ENCODE measurements at regions not wholly inside any gene's neighbourhood (a gene's known extent, or its start where the extent isn't known, plus 50 kb on each side); places are given as distances from the start of the nearest gene placed in this dataset.
A peak's percentile ranks its signal among the peaks of the same experiment; 100 is the strongest.
"Not testable (repeated sequence)": the region's sequence is repeated elsewhere in the genome, so short reads cannot be mapped to it uniquely, and the experiment has no call there.

DNA sequence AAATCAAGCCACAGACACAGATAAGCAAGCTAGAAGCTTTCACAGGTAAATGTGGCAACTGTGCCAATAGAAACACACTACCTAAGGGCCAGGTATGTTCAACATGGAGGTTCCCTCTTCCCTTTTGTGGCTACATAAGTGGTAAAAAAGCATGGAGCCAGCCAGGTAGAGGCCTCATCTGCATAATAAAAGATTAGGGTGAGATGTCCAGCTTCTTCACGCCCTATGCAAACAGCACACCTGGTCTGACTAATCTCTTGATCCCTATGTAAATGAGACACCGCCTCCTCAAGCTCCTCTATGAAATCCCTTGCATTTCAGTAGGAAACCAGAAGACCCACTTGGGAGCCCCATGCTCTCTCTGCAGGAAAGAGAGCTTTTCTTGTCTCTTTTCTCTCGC lies 282.2 kb downstream of the NEBL start:
- no peak for DNase-seq

DNA sequence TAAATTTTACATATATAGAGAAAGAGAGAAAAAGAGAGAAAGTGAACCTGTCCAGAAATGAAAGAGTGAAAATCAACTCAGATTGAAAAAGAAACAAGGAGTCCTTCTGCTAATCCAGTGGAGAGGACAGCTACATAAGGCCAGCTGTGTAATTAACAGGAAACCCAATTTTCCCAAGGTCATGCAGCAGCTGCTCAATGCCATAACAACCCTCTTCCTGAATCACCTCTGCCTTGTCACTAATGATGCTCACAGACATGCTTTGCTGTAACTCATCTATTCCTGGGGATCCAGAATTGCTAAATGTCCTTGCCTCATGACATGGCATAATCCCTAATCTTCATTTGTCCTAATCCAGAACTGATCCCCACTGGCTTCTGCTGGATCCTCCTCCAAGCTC lies 288.6 kb downstream of the NEBL start:
- DNase-seq = no peak

DNA sequence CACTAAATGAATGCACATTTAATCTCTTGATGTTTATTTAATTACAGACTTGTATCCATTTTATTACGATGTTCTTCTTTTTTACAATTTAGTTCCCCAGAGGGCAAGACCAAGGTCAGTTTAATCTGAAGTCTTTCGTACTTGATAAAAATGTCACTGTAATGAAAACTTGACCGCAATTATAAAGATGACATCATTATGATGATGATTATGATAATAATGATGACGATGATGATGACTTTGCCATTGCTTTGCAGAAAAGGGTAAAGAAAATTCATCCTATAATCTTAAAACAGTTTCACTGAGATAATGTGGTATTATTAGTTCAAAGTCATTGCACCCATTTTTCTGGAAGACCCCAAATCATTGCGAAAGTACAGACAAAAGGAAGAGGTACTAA lies 290.1 kb downstream of the NEBL start:
- no peak for DNase-seq

DNA sequence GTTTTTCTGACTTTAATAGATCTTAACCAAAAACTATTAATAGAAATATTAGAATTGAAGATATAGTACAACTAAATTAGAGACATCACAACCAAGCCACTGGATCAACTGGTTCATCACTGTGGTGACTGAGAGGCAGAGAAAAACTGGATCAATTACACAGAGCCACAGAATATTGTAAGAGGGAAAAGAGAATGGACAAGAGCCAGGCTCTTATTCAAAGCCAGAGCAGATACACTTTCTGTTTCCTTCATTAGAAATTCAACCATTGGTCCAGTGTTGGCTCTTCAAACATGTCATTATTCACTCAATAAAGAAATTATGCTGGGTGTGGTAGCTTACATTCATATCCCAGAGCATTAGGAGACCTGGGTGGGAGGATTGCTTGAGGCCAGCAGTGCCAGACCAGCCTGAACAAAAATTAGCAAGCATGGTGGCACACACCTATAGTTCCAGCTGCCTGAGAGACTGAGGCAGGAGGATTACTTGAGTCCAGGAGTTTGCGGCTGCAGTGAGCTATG lies 295.1 kb downstream of the NEBL start:
- DNase-seq = no peak

DNA sequence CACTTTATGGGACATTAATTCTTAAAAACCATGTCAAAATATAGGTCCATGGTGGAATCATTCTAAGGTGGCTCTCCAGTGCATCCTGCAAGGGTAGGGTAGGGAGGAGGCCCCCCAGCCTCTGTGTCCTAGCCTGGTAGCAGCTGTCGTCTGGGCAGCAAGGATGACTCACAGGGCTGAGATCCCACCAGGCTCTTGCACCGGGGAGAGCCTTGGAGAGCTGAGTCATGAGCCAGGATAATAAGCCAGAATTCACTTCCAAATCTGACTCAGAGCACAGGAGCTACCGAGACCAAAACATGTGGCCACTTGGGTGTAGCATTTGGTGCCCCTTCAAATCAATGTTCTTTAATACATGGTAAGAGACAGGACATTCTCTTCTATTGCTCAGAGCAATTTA lies 298.5 kb downstream of the NEBL start:
- DNase-seq = peak; percentile 12

DNA sequence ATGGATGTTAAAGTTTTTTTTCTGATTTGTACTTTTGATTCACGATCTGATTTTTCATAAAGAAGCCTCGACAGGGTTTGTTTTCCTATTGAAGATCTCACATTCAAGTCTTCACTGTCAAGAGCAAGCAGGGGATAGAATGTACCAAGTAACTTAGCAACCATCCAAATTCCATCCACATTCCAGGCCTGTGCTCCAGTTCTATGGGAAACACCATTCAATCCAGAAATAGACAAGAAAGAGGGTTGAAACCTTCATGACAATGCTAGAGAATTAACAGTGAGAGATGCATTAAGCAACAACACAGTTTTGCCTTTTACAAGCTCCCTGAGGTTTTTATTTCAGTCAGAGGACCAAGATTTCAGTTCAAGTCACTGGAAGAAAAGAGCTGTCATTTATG lies 300.2 kb downstream of the NEBL start:
- DNase-seq = no peak

DNA sequence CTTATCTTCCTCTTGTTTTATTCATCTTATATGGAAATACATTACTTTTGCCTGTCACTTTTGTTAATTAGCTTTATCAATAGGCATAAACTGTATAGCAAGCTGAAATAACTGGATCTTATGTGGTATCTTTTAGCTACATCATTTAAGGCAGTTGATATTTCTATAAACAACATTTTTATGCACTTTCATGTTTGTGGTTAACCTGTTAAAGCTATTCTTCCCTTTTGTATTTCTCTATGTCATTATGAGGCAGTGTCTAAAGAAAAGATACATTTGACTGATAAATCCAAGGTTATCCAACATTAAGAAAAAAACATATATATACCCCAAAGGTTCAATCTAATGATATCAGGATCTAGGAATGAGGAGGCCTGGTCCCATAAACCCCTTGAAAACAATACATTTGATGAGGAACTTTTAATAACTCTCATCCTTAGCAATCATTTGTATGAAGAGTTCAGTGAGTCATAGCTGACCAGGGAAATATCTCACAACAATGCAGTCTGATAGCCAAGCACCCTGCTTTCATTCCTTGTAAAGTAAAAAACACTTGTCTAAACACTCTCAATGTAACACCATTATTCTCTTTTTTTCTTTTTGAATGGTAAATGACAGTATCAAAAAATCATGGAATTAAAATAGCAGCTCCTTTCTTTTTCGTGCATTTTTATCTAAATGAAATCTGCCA lies 300.9 kb downstream of the NEBL start:
- DNase-seq = peak; percentile 19

DNA sequence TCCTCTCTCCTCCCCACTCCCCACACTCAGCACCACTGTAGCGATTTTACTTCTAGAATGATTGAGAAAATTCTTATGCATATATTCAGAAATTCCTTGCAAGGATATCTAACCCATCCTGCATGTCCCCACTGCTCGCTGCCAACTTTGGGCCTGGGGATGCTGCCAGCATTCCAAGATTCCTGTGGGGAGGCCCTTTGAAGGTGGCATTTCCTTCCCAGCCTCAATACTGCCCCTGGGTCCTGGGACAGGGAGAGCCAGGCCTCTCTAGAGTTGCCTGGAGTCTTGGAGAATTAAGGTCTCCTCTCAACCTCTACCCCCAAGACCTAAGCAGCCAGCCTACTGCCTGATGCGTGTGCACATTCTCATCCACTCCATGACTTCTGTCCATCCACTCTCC lies 303.5 kb downstream of the NEBL start:
- DNase-seq = no peak

DNA sequence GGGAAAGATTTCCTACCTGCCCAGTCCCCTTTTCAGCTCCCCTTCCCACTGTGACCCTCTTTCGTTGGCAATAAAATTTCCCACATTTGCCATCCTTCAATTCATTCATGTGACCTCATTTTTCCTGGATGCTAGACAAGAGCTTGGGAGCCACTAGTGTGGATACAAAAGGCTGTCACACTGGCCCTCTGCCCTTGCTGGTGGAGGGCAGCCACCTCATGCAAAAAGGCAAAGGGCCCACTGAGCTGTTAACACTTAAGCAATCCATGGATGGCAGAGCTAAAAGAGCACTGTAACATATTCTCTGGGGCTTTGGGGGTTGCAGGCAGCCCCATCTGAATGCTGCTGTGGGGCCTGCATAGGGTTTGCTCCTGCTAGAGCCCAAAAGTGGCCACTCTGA lies 315.1 kb downstream of the NEBL start:
- no peak for DNase-seq

DNA sequence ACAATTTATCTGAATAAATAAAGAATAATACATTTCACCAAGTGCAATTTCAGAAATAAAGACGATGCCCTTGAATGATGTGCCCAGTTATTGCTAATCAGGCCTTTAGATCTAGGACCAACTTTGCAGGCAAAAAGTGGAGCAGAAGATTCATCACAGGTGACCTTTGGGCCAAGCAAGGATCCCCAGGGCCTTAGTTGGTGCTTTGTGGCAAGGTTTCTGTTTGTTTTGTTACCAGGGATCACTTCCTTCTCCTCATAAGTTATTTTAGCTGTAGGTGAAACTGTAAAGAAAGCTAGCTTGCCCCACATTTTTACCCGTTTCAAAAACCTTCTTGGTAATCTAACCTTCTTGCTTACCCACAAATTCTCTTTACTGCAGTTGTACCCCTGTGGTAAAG lies 323.2 kb downstream of the NEBL start:
- DNase-seq = no peak

DNA sequence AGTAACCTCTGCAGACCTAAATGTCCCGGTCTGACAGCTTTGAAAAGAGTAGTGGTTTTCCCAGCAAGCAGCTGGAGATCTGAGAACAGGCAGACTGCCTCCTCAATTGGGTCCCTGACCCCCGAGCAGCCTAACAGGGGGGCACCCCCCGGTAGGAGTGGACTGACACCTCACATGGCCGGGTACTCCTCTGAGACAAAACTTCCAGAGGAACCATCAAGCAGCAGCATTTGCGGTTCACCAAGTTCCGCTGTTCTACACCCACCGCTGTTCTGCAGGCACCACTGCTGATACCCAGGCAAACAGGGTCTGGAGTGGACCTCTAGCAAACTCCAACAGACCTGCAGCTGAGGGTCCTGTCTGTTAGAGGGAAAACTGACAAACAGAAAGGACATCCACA lies 341.1 kb downstream of the NEBL start:
- DNase-seq = not testable (repeated sequence)

DNA sequence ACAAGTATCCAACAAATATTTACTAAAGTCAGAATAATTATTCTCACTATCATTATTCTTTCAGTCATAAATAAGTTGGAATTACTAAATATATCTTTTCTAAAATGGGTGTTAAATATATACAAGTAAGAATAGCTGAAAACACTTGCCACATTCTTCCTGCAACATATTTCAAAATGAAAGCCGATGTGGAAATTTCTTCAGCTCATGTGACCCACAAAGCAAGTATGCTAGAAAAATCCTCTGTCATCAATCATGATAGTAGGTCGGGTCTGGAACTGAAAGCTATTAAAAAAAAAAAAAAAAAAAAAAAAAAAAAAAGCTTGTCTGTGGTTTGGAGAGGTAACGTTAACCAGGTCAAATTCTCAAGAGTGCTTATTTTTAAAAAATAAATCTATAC lies 344.7 kb downstream of the NEBL start:
- no peak for DNase-seq

DNA sequence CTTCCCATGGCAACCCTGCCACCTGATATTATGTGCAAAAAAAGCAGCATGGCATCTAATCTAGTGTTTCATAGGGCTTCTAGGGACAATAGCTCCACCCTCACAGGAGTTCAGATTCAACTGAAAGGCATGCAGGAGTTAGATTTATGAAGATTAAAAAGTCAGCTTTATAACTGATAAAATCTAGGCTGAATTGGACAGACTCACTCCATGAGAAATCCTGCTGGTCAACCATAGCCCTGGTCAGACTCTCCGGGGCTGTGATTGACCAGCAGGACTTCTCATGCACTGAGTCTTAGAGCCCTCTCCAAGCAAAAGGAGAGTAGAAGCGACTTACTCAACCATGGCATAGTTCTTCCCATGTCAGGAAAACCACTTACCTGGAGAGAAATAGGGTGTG lies 345.4 kb downstream of the NEBL start:
- DNase-seq = no peak

DNA sequence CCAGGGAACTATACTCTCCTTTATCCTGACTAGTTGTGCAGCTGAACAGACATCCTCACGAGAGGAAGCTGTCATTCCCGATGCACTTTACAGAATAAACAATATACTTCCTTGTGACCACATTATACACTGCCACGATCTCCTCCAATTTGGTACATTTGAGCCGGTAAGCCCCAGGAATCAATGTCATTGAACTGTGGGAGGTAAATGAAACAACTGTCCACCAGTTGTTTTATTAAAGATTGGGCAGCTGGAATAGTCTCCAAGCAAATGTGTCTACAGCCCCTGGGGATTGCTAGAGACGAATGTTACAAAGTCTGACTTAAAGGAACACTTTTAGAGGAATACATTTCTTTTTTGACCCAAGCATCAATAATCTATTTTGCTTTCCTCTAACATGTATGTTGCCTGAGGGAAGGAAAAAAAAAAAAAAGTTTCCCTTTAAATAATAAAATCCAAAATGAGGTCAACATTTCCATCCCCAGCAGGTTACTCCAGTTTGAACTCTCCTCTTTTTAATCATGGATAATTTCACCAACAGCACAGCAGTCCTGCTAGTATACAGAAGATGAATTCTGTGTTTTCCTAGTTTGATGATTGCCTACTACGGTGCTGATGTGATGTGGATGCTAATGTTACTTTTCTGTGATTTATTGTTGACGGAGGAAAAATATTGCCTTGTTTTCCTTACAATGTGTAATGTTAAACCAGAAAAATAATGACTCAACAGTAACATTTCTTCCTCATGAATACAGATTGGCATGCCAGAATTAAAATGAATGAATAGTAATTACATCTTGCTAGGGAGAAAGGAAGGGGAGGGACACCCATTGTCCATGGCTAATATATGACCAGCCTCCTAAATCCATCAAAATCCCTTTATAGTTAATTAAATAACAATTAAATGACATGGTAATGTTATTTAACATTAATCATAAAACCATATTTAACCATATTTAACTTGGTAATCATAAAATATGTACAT lies 360.9 kb downstream of the NEBL start:
- DNase-seq = no peak

DNA sequence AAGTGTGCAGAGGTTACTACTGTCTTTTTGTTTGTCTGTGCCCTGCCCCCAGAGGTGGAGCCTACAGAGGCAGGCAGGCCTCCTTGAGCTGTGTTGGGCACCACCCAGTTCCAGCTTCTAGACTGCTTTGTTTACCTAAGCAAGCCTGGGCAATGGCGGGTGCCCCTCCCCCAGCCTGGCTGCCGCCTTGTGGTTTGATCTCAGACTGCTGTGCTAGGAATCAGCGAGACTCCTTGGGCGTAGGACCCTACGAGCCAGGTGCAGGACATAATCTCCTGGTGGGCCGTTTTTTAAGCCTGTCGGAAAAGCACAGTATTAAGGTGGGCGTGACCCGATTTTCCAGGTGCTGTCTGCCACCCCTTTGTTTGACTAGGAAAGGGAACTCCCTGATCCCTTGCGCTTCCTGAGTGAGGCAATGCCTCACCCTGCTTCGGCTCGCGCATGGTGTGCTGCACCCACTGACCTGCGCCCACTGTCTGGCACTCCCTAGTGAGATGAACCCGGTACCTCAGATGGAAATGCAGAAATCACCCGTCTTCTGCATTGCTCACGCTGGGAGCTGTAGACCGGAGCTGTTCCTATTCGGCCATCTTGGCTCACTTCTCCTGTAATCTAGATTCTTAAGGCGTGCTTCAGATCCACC lies 365.7 kb downstream of the NEBL start:
- not testable (repeated sequence) for DNase-seq

DNA sequence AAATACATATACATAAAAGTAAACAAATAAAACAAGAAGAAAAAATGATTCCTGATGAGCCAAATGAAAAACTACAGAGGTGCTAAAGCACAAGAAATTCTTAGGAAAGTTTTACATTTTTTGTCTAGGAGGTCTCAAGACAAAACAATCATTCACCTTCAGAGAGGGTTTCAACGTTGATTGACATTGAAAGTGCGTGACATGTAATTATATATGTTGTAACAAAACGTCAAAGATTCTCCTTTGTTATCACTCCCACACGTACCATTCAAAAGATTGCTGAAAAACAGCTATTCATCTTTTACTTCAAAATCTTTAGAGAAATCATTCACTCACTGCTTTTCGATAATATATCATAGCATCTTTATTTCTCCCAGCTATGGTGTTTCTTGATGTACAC lies 375.9 kb downstream of the NEBL start:
- DNase-seq = no peak

DNA sequence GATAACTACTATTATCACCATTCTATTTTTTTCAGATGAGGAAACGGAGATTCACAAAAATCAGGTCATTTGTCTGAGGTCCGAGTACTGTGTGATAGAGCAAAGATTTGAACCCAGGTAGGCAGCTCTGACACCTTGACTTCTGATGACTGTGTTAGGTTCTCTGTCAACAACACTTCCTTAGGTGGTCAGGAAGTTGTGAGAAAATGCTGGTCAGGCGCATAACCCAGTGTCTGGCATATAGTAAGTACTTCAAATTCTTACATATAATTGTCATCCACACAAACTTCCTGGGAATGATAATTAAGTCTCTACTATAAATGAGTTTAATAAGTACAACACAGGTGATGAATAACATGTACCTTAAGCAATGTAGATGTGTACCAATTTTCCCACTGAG lies 381.5 kb downstream of the NEBL start:
- DNase-seq = no peak

DNA sequence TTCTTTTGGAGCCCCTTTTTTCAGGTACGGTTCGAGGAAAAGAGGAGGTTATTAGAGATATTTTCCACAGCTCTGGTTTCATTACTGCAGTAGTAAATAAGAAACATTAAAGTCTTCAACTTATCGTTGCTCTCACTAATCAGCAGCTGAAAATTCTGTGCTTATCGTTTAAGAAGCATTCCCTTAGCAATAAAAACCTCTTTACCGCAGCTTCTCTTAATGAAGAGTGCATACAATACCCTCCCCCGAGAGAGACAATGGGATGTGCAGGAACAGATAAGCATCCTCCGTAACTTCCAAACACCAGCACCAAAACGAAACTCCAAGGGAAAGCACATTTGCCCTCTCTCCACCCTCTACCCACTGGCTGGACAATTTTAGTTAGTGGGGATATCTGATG lies 384.5 kb downstream of the NEBL start:
- no peak for DNase-seq

DNA sequence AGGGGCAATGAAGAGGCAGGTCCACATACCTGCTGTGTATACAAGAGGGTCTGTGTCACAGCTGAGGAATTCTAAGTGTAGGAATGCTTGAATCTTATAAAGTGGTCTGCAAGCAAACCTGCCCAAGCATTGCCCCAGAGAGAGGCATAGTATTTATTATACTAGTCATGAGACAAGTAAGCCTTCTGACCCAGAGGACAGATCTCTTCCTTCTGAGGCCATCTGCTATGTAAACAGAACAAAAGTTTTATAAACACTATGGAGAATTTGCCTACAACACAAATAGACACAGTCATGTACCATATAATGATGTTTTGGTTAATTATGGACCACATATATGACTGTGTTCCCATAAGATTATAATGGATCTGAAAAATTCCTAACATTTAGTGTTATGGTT lies 388.2 kb downstream of the NEBL start:
- no peak for DNase-seq

DNA sequence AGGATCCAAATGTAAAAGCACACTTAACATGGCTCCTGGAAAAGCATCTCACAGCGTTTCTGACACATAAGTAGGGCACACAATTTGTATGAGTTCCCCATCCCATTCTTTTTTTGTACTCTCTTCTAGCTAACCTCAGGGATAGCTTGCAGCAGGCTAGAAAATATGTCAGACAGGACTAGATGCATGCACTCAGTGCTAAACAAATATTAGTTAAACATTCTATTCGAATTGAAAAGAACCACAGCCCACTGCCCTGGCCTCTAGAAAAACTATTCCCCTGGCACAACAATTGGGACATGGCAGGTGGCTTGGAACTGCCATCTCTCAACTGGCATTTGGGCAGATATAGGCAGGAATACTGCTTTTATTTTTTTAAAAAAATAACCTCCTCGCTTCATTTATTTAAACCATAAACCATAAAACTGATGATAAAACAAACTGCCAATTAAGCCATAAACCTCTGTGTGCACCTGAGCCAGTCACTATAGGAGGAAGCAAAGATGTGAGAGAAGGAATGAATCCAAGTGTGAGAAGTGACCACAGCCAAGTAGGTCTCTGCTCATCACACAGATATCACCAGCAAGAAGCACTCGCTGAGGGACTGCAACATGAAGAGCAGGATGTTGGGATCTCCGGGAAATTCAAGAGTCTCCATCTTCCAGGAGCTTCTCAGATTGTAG lies 394.1 kb downstream of the NEBL start:
- DNase-seq = no peak

DNA sequence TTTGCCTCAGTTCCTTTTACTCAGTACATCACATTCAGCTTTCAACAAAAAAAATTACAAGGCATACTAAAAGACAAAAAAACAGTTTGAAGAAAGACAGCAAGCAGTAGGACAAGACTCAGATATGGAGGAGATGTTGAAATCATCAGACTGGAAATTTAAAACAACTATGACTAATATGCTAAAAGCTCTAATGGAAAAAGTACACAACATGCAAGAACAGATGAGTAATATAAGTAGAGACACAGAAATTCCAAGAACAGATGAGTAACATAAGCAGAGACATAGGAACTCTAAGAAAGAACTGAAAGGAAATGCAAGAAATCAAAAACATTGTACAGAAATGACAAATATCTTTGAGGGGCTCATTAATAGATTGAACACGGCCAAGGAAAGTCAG lies 402.6 kb downstream of the NEBL start:
- DNase-seq = no peak

DNA sequence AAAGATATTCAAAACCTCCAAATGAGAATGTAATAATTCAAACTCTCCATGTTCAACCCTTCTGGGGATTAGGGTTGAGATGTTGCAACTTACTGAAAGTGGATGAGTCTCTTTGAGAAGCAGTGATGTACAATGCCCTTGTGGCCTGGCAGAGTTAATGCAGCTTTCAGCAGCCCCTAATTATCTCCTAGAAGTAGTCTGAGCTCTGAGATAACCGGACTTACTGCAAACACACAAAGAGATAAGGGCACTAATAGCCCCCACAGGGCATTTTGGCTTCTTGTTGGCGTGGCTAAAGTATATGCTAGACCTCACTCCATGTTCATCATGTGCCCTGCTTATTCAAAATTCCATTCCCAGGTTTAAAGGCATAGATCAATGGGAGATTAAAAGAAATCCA lies 404.7 kb downstream of the NEBL start:
- DNase-seq = peak; percentile 55

DNA sequence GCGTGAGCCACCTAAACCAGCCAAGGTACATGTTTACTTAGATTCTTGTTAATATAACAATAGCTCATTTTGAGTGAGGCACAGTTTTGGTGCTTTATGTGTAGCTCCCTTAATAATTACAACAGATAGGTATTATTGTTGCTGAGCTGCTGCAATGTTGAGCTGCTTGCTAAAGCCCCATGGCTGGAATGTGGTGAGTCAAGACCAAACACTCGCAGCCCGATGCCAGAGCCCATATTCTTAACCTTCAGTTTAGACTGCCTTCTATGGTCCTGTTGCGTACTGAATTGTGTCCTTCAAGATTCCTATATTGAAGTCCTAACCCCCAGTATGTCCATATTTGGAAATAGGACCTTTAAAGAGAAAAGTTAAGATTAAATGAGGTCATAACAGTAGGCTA lies 407.1 kb downstream of the NEBL start:
- DNase-seq = no peak

Measured in OCI-M1 (cell line).